ENCODE measurements at regions not wholly inside any gene's neighbourhood (a gene's known extent, or its start where the extent isn't known, plus 50 kb on each side); places are given as distances from the start of the nearest gene placed in this dataset.

DNA sequence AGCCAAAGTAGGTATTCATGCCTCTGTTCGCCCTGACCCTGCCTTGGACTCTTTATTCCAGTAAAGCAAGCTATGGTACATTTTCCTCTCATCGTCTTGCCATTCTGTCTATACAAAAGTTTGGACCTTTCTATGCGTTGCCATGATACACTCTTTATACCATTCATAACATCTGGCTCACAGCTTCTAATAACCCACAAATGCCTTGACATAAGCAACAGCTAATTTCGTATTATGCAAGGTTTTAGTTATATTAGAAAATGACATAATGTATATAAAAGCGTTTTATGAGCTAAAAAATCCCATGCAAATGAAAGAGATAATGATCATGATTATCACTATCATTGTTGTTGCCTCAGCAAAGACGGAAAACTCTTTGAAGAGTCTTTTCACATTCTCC, 265.7 kb downstream of the TMEM167A start:
- no peak overlapping the region for H3K27ac Mint-ChIP-seq
- DNase-seq: no peak
- H3K36me3 Mint-ChIP-seq: no peaks in the 10 kb centered on the region
- Histone ChIP-seq H3K27me3 (ENCODE audit: insufficient read depth, low read length, poor library complexity, severe bottlenecking) (no peaks in the 10 kb centered on the region), H3K27ac (ENCODE audit: low read depth, low read length) (no peak overlapping the region), H3K9me3 (ENCODE audit: low read length) (no peaks in the 10 kb centered on the region), H3K4me3 (ENCODE audit: low read length) (no peak overlapping the region), H3K4me1 (ENCODE audit: insufficient read depth, low read length) (no peaks in the 10 kb centered on the region), H3K36me3 (ENCODE audit: insufficient read depth, low read length) (no peaks in the 10 kb centered on the region)
- no peak overlapping the region for H3K4me3 Mint-ChIP-seq
- H3K27me3 Mint-ChIP-seq: peaks cover 0 to 4% of the 10 kb centered on the region in 2 donors
- ChIA-PET POLR2A (no interaction called here), CTCF (no interaction called here)
- peaks cover 0 to 3% (median 0%) of the 10 kb centered on the region in 5 donors for H3K9me3 Mint-ChIP-seq
- no peaks in the 10 kb centered on the region for H3K4me1 Mint-ChIP-seq

DNA sequence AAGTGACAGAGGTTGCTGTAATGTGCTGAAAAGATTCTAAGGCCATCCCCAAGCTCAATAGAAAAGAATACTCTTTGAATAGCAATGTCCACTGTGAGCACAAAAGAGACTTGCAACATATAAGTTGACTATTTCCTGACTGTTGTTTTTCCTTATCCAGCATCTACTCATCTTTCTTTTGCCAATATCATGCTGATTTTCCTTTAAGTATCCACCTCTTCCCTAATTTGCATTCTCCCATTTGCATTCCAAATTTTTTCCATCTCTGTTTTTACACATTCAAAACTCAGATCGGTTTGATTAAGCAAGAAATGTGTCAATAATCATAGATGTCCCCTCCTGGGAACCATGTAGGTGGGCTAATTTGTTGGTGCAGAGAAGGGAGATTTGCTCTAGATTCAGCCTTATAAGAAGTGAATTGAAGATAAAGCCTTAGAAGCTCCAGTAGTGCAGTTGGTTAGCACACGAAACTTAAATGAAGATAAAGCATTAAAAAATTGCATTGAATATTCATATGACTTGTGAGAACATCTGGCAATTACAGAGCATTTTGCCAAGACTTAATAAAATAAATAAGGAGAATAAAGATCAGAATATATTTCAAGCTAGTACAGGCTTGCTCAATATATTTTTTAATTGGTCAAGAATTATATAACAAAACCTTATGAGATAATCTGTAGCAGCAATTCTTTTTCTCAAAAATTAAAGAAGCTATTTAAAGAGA, 267.6 kb downstream of the TMEM167A start:
- ChIA-PET POLR2A (interaction anchor here (0.7 kb wide), 1 partner anchor 452 kb away, joined by 3 read pairs; no protein-coding TSS in a partner anchor), CTCF (no interaction called here)
- Histone ChIP-seq H3K9me3 (ENCODE audit: low read length) (no peaks in the 10 kb centered on the region), H3K4me3 (ENCODE audit: low read length) (no peak overlapping the region), H3K27ac (ENCODE audit: low read depth, low read length) (no peak overlapping the region), H3K36me3 (ENCODE audit: insufficient read depth, low read length) (no peaks in the 10 kb centered on the region), H3K27me3 (ENCODE audit: insufficient read depth, low read length, poor library complexity, severe bottlenecking) (no peaks in the 10 kb centered on the region), H3K4me1 (ENCODE audit: insufficient read depth, low read length) (no peaks in the 10 kb centered on the region)
- Mint-ChIP-seq H3K4me1 (no peaks in the 10 kb centered on the region), H3K9me3 (peaks cover 0 to 3% (median 0%) of the 10 kb centered on the region in 5 donors), H3K27ac (no peak overlapping the region), H3K4me3 (no peak overlapping the region), H3K27me3 (peaks cover 0 to 4% of the 10 kb centered on the region in 2 donors), H3K36me3 (no peaks in the 10 kb centered on the region)
- DNase-seq: no peak

DNA sequence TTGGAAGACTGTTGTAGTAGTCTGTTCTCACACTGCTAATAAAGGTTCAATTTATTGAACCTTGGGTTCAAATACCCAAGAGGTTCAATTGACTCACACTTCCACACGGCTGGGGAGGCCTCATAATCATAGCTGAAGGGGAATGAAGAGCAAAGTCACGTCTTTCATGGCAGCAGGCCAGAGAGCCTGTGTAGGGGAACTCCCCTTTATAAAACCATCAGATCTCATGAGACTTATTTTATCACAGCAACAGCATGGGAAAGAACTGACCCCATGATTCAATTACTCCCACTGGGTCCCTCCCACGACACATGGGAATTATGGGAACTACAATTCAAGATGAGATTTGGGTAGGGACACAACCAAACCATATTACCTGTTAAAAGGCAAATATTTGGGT, 268.2 kb downstream of the TMEM167A start:
- no peaks in the 10 kb centered on the region for H3K9me3 ChIP-seq (ENCODE audit: low read length)
- H3K36me3 ChIP-seq (ENCODE audit: insufficient read depth, low read length): no peaks in the 10 kb centered on the region
- POLR2A ChIA-PET: no interaction called here
- CTCF ChIA-PET: no interaction called here
- H3K27ac ChIP-seq (ENCODE audit: low read depth, low read length): no peak overlapping the region
- H3K27me3 Mint-ChIP-seq: peaks cover 0 to 4% of the 10 kb centered on the region in 2 donors
- H3K27me3 ChIP-seq (ENCODE audit: insufficient read depth, low read length, poor library complexity, severe bottlenecking): no peaks in the 10 kb centered on the region
- no peaks in the 10 kb centered on the region for H3K4me1 ChIP-seq (ENCODE audit: insufficient read depth, low read length)
- no peaks in the 10 kb centered on the region for H3K4me1 Mint-ChIP-seq
- no peak overlapping the region for H3K27ac Mint-ChIP-seq
- H3K36me3 Mint-ChIP-seq: no peaks in the 10 kb centered on the region
- H3K4me3 Mint-ChIP-seq: no peak overlapping the region
- DNase-seq: no peak
- H3K4me3 ChIP-seq (ENCODE audit: low read length): no peak overlapping the region
- peaks cover 0 to 3% (median 0%) of the 10 kb centered on the region in 5 donors for H3K9me3 Mint-ChIP-seq

DNA sequence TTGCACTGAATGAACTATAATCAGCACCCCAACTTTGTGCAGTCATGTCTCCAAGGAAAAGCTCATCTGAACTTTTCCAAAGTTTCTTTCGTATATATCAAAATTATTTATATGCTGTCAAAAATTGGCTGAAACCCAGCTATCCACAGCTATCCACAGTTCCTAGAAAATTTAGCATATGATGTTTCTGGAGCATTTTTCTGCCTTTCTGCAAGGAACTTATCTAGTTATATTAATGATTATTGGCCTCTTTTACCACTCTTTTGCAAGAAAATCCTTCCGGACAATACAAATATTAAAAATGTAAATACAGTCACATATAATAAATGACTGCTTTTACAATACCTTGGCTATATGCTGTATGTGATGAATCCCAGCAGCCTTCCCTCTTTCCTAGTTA, 270.2 kb downstream of the TMEM167A start:
- Histone ChIP-seq H3K4me1 (ENCODE audit: insufficient read depth, low read length) (no peaks in the 10 kb centered on the region), H3K4me3 (ENCODE audit: low read length) (no peak overlapping the region), H3K9me3 (ENCODE audit: low read length) (no peaks in the 10 kb centered on the region), H3K27ac (ENCODE audit: low read depth, low read length) (no peak overlapping the region), H3K36me3 (ENCODE audit: insufficient read depth, low read length) (no peaks in the 10 kb centered on the region), H3K27me3 (ENCODE audit: insufficient read depth, low read length, poor library complexity, severe bottlenecking) (no peaks in the 10 kb centered on the region)
- no peaks in the 10 kb centered on the region for H3K36me3 Mint-ChIP-seq
- peaks cover 0 to 3% (median 0%) of the 10 kb centered on the region in 5 donors for H3K9me3 Mint-ChIP-seq
- no peak overlapping the region for H3K4me3 Mint-ChIP-seq
- H3K27me3 Mint-ChIP-seq: peaks cover 0 to 4% of the 10 kb centered on the region in 2 donors
- CTCF ChIA-PET: no interaction called here
- no peaks in the 10 kb centered on the region for H3K4me1 Mint-ChIP-seq
- no peak for DNase-seq
- no peak overlapping the region for H3K27ac Mint-ChIP-seq
- POLR2A ChIA-PET: no interaction called here

DNA sequence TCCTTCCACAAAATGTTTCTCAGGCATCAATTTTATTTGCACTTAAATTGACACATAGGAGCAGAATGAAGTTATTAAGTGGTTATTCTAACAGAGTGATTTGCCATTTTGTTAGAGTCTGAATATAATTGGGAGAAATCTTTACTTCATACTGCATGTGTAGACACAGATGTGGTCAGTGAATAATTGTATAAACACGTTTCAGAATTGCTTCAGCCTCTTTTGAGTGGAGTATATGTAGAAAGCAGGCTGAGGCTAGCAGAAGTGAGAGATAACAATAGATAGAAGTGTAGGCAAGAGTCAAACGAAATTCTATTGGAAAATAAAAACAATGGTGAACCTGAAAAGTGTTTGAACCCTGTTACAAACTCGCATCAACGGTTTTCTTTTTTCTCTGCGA, 270.7 kb downstream of the TMEM167A start:
- POLR2A ChIA-PET: no interaction called here
- Histone ChIP-seq H3K9me3 (ENCODE audit: low read length) (no peaks in the 10 kb centered on the region), H3K27me3 (ENCODE audit: insufficient read depth, low read length, poor library complexity, severe bottlenecking) (no peaks in the 10 kb centered on the region), H3K36me3 (ENCODE audit: insufficient read depth, low read length) (no peaks in the 10 kb centered on the region), H3K4me3 (ENCODE audit: low read length) (no peak overlapping the region), H3K4me1 (ENCODE audit: insufficient read depth, low read length) (no peaks in the 10 kb centered on the region), H3K27ac (ENCODE audit: low read depth, low read length) (no peak overlapping the region)
- Mint-ChIP-seq H3K27ac (no peak overlapping the region), H3K4me1 (no peaks in the 10 kb centered on the region), H3K27me3 (peaks cover 0 to 4% of the 10 kb centered on the region in 2 donors), H3K4me3 (no peak overlapping the region), H3K9me3 (peaks cover 0 to 3% (median 0%) of the 10 kb centered on the region in 5 donors), H3K36me3 (no peaks in the 10 kb centered on the region)
- CTCF ChIA-PET: no interaction called here
- DNase-seq: no peak

DNA sequence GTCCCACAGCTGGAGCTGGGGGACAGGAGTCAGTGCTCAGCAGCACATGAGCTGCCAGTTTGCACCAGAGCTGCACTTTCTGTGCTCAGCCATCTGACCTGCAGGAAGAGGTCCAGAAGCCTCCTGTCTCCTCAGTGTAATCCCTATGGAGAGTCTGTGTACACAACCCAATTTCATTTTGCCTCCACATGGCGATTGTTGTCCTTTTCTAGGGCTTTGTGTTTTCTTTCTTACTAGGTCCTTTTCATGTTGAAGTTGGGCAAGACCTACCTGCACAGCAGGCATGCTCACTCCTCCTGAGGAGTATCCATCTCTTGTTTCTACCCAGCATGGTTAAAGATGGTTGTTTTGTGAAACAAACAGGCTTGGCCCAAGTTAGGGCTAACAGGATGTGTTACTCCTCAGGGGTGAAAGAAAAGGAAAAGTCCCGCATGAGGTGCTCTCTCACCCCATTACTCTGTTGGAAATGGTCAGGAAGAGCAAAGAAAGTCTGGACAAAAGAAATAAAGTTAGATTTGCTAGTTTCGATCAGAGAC, 273.0 kb downstream of the TMEM167A start:
- no peak overlapping the region for H3K27ac ChIP-seq (ENCODE audit: low read depth, low read length)
- H3K27me3 ChIP-seq (ENCODE audit: insufficient read depth, low read length, poor library complexity, severe bottlenecking): no peaks in the 10 kb centered on the region
- H3K9me3 ChIP-seq (ENCODE audit: low read length): no peaks in the 10 kb centered on the region
- H3K36me3 Mint-ChIP-seq: no peaks in the 10 kb centered on the region
- H3K27me3 Mint-ChIP-seq: peaks cover 0 to 4% of the 10 kb centered on the region in 2 donors
- no peaks in the 10 kb centered on the region for H3K4me1 Mint-ChIP-seq
- ChIA-PET CTCF (no interaction called here), POLR2A (no interaction called here)
- peaks cover 0 to 3% (median 0%) of the 10 kb centered on the region in 5 donors for H3K9me3 Mint-ChIP-seq
- no peak overlapping the region for H3K4me3 Mint-ChIP-seq
- H3K4me1 ChIP-seq (ENCODE audit: insufficient read depth, low read length): no peaks in the 10 kb centered on the region
- no peaks in the 10 kb centered on the region for H3K36me3 ChIP-seq (ENCODE audit: insufficient read depth, low read length)
- no peak for DNase-seq
- H3K27ac Mint-ChIP-seq: no peak overlapping the region
- no peak overlapping the region for H3K4me3 ChIP-seq (ENCODE audit: low read length)

DNA sequence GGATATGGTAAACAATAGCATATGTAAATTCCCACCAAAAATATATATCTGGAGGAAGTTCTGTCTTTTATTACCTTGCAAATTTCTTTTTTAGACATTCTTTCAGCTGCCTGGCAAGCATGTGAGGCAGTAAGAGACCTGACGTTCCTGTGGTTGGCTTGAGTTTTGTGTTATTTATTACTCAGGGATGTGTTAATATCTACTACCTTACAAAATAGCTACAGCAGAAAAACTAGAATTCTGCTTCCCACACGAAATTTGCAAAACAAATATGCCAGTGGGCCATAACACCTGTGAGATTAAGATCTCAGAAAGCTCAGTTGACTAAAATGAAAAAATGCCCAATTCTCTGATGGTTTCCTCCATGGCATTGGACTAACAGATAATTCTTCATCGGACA, 274.2 kb downstream of the TMEM167A start:
- DNase-seq: no peak
- Mint-ChIP-seq H3K4me1 (no peaks in the 10 kb centered on the region), H3K27me3 (no peaks in the 10 kb centered on the region), H3K36me3 (no peaks in the 10 kb centered on the region), H3K4me3 (no peak overlapping the region), H3K9me3 (no peaks in the 10 kb centered on the region), H3K27ac (no peak overlapping the region)
- Histone ChIP-seq H3K4me3 (ENCODE audit: low read length) (no peak overlapping the region), H3K36me3 (ENCODE audit: insufficient read depth, low read length) (no peaks in the 10 kb centered on the region), H3K27me3 (ENCODE audit: insufficient read depth, low read length, poor library complexity, severe bottlenecking) (no peaks in the 10 kb centered on the region), H3K4me1 (ENCODE audit: insufficient read depth, low read length) (no peaks in the 10 kb centered on the region), H3K27ac (ENCODE audit: low read depth, low read length) (no peak overlapping the region), H3K9me3 (ENCODE audit: low read length) (no peaks in the 10 kb centered on the region)
- POLR2A ChIA-PET: no interaction called here
- CTCF ChIA-PET: no interaction called here

DNA sequence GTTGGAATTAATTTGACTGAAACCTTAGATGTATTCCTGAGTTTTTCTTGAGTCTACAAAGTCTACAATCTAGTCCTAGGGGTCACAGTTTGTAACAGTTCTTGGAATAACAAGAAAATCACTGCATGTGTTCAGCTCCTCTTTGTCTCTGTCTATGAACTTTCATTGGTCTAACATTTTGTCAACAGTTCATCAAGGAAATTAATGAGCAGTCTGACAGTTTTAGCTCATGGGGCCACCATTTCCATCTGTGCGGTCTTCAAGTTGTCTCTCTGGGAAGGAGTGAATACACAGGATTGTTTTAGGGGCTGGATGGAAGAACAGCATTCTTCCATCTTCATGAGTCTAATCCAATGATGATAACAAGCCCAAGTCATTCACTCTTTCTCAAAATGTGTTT, 276.4 kb downstream of the TMEM167A start:
- DNase-seq: no peak
- Histone ChIP-seq H3K27me3 (ENCODE audit: insufficient read depth, low read length, poor library complexity, severe bottlenecking) (no peaks in the 10 kb centered on the region), H3K9me3 (ENCODE audit: low read length) (no peaks in the 10 kb centered on the region), H3K36me3 (ENCODE audit: insufficient read depth, low read length) (no peaks in the 10 kb centered on the region), H3K4me1 (ENCODE audit: insufficient read depth, low read length) (no peaks in the 10 kb centered on the region), H3K27ac (ENCODE audit: low read depth, low read length) (no peak overlapping the region), H3K4me3 (ENCODE audit: low read length) (no peak overlapping the region)
- Mint-ChIP-seq H3K27ac (no peak overlapping the region), H3K27me3 (peaks cover 3 to 6% of the 10 kb centered on the region in 2 donors), H3K9me3 (no peaks in the 10 kb centered on the region), H3K36me3 (no peaks in the 10 kb centered on the region), H3K4me3 (no peak overlapping the region), H3K4me1 (no peaks in the 10 kb centered on the region)
- ChIA-PET CTCF (no interaction called here), POLR2A (no interaction called here)

All from CD8-positive, alpha-beta memory T cell (primary cell).